ENCODE measurements at regions not wholly inside any gene's neighbourhood (a gene's known extent, or its start where the extent isn't known, plus 50 kb on each side); places are given as distances from the start of the nearest gene placed in this dataset.

DNA sequence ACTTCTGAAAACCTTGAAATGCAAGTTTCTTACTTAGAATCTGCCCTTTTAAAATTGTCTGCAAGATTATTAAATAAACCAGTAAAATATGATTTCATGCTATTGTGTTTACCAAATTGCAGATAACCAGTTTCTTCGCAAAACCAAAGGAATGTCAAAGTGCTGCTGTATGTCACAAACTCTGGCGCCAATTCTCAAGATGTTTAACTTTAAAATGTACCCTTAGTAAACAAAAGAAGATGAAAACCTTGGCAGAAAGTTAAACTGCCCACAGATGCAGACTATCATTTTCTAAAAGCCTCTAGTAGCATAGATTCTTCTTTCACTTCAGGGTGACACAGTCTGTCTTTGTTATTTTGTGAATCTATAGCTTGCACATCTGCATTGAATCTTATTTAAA, 189.2 kb downstream of the SLITRK6 start:
- H3K36me3 Mint-ChIP-seq (ENCODE audit: low read depth): no peaks in the 10 kb centered on the region
- no peak for DNase-seq (ENCODE audit: low spot score)
- H3K27ac Mint-ChIP-seq: no peak overlapping the region
- no peaks in the 10 kb centered on the region for H3K9me3 Mint-ChIP-seq
- H3K4me1 Mint-ChIP-seq (ENCODE audit: low read depth): no peaks in the 10 kb centered on the region
- no peak overlapping the region for H3K4me3 Mint-ChIP-seq
- no peaks in the 10 kb centered on the region for H3K27me3 Mint-ChIP-seq (ENCODE audit: low read depth)

DNA sequence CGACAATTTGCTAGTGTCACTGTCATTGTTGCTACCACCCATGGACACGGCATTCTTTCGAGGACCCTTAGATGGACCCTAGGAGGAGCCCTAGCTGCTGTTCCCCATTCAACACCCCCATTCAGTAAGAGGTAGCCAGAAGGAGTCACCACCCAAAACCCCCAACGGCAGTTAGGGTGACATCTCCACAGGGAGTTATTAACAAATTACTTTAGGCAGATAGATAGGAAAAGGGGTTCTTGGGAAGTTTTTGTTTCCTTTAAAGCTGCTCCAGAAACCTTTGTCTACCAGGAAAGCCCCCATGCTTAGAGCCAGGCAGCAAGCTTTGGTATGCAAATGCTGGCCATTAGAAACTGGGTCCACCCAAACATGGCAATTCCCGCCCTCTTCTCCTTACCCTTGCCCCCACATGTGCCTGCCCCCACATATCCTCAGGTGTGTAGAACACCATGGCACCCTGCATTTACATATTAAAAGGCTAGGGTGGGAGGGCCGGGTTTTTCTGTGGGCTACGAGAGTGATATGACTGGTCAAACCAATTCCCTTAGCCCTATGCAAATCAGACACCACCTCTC, 190.9 kb downstream of the SLITRK6 start:
- H3K4me1 Mint-ChIP-seq (ENCODE audit: low read depth): no peaks in the 10 kb centered on the region
- DNase-seq (ENCODE audit: low spot score): no peak
- no peak overlapping the region for H3K4me3 Mint-ChIP-seq
- H3K27me3 Mint-ChIP-seq (ENCODE audit: low read depth): no peaks in the 10 kb centered on the region
- no peaks in the 10 kb centered on the region for H3K9me3 Mint-ChIP-seq
- no peak overlapping the region for H3K27ac Mint-ChIP-seq
- no peaks in the 10 kb centered on the region for H3K36me3 Mint-ChIP-seq (ENCODE audit: low read depth)

DNA sequence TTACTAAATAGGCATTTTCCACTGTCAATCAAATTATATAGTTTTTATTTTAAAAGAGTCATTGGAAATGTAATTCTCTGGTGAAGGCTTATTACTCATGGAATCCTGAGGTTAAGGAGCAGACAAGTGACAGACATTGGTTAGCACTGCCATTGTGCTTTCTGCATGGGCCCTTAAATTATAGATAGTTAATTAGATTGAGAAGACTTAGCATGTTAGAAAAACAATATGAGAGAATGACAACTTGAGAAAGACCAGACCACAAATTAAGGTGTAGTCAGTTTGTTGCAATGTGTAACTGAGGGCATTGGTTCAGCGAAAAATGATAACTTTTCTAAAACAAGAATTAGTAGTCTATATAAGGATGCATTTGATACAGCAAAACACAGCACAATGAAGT, 195.5 kb downstream of the SLITRK6 start:
- Mint-ChIP-seq H3K4me3 (no peak overlapping the region), H3K27me3 (ENCODE audit: low read depth) (no peaks in the 10 kb centered on the region), H3K4me1 (ENCODE audit: low read depth) (no peaks in the 10 kb centered on the region), H3K9me3 (no peaks in the 10 kb centered on the region), H3K27ac (no peak overlapping the region), H3K36me3 (ENCODE audit: low read depth) (no peaks in the 10 kb centered on the region)
- DNase-seq (ENCODE audit: low spot score): no peak

DNA sequence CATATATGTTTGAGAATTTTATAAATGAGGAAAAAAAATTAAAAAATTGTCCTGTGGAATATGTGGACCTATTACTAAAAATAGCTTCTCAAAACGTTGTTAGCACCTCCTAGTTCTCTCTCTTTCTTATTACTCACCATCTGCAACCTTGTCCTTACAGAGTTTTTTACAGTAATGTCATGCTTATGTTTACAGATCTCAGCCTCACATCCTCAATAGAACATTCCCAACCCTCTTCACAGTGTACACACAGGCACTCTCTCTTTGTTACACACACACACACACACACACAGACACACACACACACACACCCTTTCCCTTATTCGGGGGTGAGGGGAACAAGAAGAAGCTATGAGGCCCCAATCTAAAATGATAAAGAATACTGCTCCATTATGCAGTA, 197.7 kb downstream of the SLITRK6 start:
- Mint-ChIP-seq H3K27me3 (ENCODE audit: low read depth) (no peaks in the 10 kb centered on the region), H3K4me3 (no peak overlapping the region), H3K27ac (no peak overlapping the region), H3K4me1 (ENCODE audit: low read depth) (no peaks in the 10 kb centered on the region), H3K36me3 (ENCODE audit: low read depth) (no peaks in the 10 kb centered on the region), H3K9me3 (peaks cover 4% of the 10 kb centered on the region)
- DNase-seq (ENCODE audit: low spot score): no peak

DNA sequence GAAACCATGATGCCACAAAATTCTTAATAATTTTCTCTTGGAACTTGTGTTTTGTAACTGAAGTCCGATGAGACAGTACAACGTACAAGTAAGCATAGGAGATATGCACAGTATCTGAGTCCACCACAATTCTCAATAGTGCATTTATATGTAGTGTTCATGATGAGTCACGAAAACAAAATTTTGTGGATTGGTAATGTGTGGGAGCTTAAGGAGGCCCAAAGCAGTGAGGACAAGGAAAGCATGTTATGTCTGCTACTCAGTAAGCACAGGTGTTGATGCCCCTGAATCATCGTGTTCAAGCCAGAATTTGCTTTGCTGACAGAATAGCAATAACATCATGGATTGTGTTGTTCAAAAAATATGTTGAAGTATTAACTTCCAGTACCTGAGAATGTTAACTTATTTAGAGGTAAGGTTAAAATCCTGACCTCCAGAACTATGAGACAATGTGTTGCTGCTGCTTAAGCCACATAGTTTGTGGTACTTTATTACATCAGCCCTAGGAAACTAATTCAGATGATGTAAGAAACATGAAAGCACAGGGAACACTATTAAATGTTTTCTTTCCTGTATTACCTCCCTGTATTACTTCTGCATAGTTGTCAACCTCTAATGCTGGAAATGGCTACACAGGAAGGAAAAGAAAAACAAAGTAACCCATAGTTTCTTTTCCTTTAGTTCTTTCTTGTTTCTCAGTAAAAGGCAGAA, 201.3 kb downstream of the SLITRK6 start:
- Mint-ChIP-seq H3K27me3 (ENCODE audit: low read depth) (no peaks in the 10 kb centered on the region), H3K27ac (no peak overlapping the region), H3K4me3 (no peak overlapping the region), H3K36me3 (ENCODE audit: low read depth) (no peaks in the 10 kb centered on the region), H3K4me1 (ENCODE audit: low read depth) (no peaks in the 10 kb centered on the region), H3K9me3 (peaks cover 4% of the 10 kb centered on the region)
- no peak for DNase-seq (ENCODE audit: low spot score)

DNA sequence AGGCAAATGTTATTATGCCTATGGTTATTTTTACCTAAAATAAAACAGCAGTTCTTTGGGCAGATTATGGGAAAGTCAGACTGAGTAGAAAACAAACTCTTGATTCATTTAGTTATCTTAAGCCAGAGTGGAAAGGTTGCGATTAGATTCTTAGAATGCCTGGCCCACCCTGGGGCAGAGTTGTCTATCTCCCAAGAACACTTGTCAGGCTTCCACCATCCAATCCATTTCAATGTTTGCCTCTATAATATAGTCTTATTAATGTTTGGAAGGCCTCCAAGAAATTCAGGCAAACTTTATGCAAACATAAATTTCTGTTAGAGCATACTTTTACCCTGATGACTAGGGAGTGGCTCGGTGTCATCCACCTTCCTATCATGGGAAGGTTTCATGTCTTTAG, 207.0 kb downstream of the SLITRK6 start:
- peaks cover 3% of the 10 kb centered on the region for H3K9me3 Mint-ChIP-seq
- H3K4me1 Mint-ChIP-seq (ENCODE audit: low read depth): no peaks in the 10 kb centered on the region
- H3K36me3 Mint-ChIP-seq (ENCODE audit: low read depth): no peaks in the 10 kb centered on the region
- H3K4me3 Mint-ChIP-seq: no peak overlapping the region
- no peak for DNase-seq (ENCODE audit: low spot score)
- no peaks in the 10 kb centered on the region for H3K27me3 Mint-ChIP-seq (ENCODE audit: low read depth)
- no peak overlapping the region for H3K27ac Mint-ChIP-seq

DNA sequence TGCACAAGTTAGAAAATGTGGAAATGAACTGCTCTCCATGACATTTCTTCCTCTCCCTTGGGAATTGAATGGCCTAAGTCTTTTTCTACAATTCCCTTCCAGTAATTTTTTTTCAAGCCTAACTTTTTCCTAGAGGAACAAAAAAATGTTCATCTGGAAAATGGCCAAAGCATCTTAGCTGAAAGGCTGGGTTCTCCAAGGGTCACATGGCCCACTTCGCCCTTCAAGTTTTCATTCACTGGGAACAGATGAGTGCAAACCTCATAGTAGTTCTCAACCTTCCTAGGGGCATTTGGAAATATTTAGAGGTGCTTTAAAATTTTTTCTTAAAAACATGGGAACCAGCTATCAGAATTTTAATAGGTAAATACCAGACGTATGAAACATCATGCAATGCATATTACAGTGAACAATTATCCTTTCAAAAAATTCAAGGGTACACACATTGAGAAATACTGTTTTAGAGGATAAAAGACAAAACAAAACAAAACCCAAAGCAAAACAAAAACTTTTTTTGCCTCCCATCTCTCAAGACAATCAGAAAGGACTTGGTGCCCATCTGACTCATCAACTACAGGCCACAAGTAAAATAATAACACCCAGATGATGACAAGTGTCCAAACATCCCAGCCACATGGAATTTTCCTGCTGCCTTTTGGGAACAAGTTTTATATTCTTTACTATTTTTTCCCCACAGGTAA, 208.8 kb downstream of the SLITRK6 start:
- H3K27ac Mint-ChIP-seq: no peak overlapping the region
- DNase-seq (ENCODE audit: low spot score): no peak
- no peak overlapping the region for H3K4me3 Mint-ChIP-seq
- H3K9me3 Mint-ChIP-seq: peaks cover 3% of the 10 kb centered on the region
- H3K4me1 Mint-ChIP-seq (ENCODE audit: low read depth): no peaks in the 10 kb centered on the region
- no peaks in the 10 kb centered on the region for H3K27me3 Mint-ChIP-seq (ENCODE audit: low read depth)
- H3K36me3 Mint-ChIP-seq (ENCODE audit: low read depth): no peaks in the 10 kb centered on the region

DNA sequence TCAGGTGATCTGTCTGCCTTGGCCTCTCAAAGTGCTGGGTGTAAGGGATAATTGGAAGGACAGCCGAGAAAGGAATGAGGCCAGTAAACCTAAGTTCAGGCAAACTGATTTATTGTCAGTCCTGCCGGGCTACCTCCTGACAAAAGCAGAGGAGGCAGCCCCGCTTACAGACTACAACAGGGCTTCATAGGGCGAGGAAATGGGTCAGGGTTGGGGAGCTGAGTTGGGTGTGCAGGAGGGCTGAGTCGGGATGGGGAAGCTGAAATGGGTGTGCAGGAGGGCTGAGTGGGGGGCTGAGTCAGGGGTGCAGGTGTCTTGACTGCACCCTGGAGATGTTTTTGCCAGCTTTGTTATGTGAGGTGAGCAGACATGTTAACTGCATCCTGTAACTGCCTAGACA, 210.2 kb downstream of the SLITRK6 start:
- H3K36me3 Mint-ChIP-seq (ENCODE audit: low read depth): no peaks in the 10 kb centered on the region
- H3K4me1 Mint-ChIP-seq (ENCODE audit: low read depth): no peaks in the 10 kb centered on the region
- no peak for DNase-seq (ENCODE audit: low spot score)
- no peaks in the 10 kb centered on the region for H3K27me3 Mint-ChIP-seq (ENCODE audit: low read depth)
- peaks cover 3% of the 10 kb centered on the region for H3K9me3 Mint-ChIP-seq
- H3K27ac Mint-ChIP-seq: no peak overlapping the region
- no peak overlapping the region for H3K4me3 Mint-ChIP-seq

DNA sequence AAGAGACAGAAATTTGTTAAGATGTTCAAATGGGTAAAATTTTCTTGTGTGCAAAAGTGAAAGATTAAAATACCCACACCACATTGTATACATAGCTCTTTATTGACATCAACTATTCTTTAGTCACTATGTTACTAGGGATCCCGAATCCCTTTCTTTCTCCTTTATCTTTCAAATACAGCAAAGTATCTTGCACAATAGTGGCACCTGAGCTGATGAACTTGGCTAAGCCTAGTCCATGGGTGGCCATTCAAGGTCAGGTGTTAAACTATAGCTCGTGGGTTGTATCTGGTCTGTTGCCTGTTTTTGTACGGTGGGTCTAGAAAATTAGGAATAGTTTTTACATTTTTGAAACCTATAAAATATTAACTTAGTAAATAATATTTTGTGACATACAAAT, 210.9 kb downstream of the SLITRK6 start:
- Mint-ChIP-seq H3K27me3 (ENCODE audit: low read depth) (no peaks in the 10 kb centered on the region), H3K9me3 (peaks cover 3% of the 10 kb centered on the region), H3K27ac (no peak overlapping the region), H3K4me3 (no peak overlapping the region), H3K36me3 (ENCODE audit: low read depth) (no peaks in the 10 kb centered on the region), H3K4me1 (ENCODE audit: low read depth) (no peaks in the 10 kb centered on the region)
- no peak for DNase-seq (ENCODE audit: low spot score)

DNA sequence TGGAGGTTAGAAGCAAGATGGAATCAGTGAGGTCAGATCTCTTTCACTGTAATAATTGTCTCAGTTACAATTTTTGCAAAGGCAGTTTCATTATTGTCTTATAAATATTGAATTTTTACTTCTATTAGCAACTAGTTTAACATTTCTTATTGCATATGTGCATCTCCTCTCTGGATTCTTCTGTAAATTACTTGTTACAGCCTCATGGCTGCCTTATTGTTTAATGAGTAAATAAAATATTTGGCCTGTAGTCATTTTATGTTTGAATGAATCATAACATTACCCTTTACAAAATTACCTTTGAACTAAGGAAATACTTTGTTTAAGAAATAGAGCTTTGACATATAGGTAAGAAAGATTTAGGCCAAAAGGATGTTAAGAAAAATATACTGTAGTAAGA, 212.4 kb downstream of the SLITRK6 start:
- Mint-ChIP-seq H3K27ac (no peak overlapping the region), H3K4me1 (ENCODE audit: low read depth) (no peaks in the 10 kb centered on the region), H3K36me3 (ENCODE audit: low read depth) (no peaks in the 10 kb centered on the region), H3K9me3 (peaks cover 3% of the 10 kb centered on the region), H3K27me3 (ENCODE audit: low read depth) (no peaks in the 10 kb centered on the region), H3K4me3 (no peak overlapping the region)
- DNase-seq (ENCODE audit: low spot score): no peak

DNA sequence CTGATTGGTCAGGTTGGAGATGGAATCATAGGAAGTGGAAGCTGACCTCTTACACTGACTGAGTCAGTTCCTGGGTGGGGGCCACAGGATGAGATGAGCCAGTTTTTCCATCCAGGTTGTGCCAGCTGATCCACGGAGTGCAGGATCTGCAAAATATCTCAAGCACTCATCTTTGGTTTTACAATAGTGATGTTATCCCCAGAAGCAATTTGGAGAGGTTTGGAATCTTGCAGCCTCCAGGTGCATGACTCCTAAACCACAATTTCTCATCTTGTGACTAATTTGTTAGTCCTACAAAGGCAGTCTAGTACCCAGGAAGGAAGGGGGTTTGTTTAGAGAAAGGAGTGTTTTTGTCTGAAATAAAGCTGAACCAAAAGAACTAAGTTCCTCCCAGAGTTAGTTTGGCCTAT, 212.8 kb downstream of the SLITRK6 start:
- Mint-ChIP-seq H3K9me3 (peaks cover 3% of the 10 kb centered on the region), H3K4me3 (no peak overlapping the region), H3K27ac (no peak overlapping the region), H3K36me3 (ENCODE audit: low read depth) (no peaks in the 10 kb centered on the region), H3K27me3 (ENCODE audit: low read depth) (no peaks in the 10 kb centered on the region), H3K4me1 (ENCODE audit: low read depth) (no peaks in the 10 kb centered on the region)
- no peak for DNase-seq (ENCODE audit: low spot score)

DNA sequence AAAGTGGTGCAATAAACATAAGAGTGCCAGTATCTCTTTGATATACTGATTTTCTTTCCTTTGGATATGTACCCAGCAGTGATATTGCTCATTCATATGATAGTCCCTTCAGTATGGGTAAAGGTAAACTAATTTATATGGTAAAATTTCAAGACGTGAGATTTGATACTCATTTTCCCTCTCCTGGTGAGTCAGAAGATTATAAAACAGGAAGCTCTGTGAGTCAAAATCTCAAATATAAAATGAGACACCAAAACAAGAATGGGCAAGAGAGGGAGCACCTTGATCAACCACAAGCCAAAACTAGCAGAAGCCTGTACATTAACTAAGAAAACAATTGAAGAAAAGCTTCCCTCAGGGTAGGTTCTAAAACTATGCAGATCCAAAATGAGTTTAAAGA, 216.3 kb downstream of the SLITRK6 start:
- Mint-ChIP-seq H3K27ac (no peak overlapping the region), H3K4me1 (ENCODE audit: low read depth) (no peaks in the 10 kb centered on the region), H3K36me3 (ENCODE audit: low read depth) (no peaks in the 10 kb centered on the region), H3K27me3 (ENCODE audit: low read depth) (no peaks in the 10 kb centered on the region), H3K9me3 (no peaks in the 10 kb centered on the region), H3K4me3 (no peak overlapping the region)
- no peak for DNase-seq (ENCODE audit: low spot score)

DNA sequence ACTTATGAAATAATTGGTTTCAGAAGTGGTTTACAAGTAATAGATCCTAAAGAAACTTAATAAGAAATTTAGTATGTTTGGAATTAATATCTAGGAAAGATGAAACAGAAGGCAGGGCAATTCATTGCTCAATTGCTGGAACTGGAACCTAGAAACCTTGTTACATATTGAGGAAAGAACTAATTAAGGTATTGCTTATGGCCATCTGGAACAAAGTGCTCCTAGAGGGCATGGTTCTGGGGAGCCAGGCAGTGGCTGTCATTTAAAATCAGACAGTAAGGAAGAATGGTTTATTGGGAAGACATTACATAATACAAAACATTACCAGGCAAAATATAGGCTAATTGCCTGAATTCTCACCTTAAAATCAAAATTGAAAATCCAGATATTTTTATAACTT, 224.1 kb downstream of the SLITRK6 start:
- peaks cover 4% of the 10 kb centered on the region for H3K9me3 Mint-ChIP-seq
- no peak overlapping the region for H3K4me3 Mint-ChIP-seq
- H3K36me3 Mint-ChIP-seq (ENCODE audit: low read depth): no peaks in the 10 kb centered on the region
- no peak overlapping the region for H3K27ac Mint-ChIP-seq
- no peak for DNase-seq (ENCODE audit: low spot score)
- H3K27me3 Mint-ChIP-seq (ENCODE audit: low read depth): no peaks in the 10 kb centered on the region
- H3K4me1 Mint-ChIP-seq (ENCODE audit: low read depth): no peaks in the 10 kb centered on the region

DNA sequence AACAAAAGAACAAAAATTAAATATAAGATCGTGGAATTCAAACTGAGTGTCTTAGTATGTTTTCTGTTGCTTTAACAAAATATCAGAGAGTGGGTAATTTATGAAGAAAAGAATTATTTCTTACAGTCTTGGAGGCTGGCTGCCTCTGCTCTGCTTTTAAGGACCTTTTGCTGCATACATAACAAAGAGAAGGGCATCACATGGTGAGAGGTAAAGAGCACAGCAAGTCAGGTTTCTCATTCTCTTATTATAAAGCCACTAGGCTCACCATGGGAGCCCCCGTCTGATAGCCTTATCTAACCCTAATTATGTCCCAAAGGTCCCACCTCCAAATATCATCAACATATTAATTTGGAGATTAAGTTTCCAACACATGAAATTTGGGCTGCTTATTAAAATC, 231.3 kb downstream of the SLITRK6 start:
- Mint-ChIP-seq H3K36me3 (ENCODE audit: low read depth) (no peaks in the 10 kb centered on the region), H3K27ac (no peak overlapping the region), H3K9me3 (peaks cover 8% of the 10 kb centered on the region), H3K27me3 (ENCODE audit: low read depth) (no peaks in the 10 kb centered on the region), H3K4me1 (ENCODE audit: low read depth) (no peaks in the 10 kb centered on the region), H3K4me3 (no peak overlapping the region)
- DNase-seq (ENCODE audit: low spot score): no peak
